GM21825 (cell line): ENCODE measurements at regions not wholly inside any gene's neighbourhood (a gene's known extent, or its start where the extent isn't known, plus 50 kb on each side); places are given as distances from the start of the nearest gene placed in this dataset.

ENCODE experiments used
- ATAC-seq: cut with Tn5 transposase; IDR thresholded peaks from one replicate; pipeline ENCODE4 v1.9.1; 2021; ENCODE audit warnings: mild to moderate bottlenecking, moderate library complexity; ENCODE audit not compliant: unreplicated experiment

DNA sequence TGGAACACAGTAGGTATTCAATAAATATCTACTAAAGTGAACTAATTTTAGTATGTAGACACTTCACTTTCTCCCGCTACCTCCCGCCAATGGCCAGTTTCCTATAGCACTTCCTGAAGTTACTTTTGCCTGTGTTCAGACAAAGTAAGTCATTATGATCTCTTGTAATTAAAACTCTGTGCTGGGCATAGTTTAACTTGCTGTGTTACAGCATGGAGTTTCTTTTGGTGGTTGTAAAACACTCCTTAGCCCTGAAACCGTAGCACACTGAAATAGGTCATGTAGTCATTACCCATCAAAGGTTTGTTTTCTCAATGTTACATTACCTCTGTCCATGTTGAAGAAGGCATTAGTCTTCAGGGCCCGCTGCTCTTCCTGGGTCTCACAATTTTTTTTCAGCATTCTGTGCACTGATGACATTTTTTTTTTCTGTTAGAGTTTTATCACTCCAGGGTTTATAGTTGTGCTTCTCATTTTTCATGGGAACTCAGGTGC, 54.0 kb upstream of the CENPW start:
- ATAC-seq = no peak
